Urothelium cell line (cell line): ENCODE measurements at regions not wholly inside any gene's neighbourhood (a gene's known extent, or its start where the extent isn't known, plus 50 kb on each side); places are given as distances from the start of the nearest gene placed in this dataset.
"Not testable (repeated sequence)": the region's sequence is repeated elsewhere in the genome, so short reads cannot be mapped to it uniquely, and the experiment has no call there.

Experiments used
- DNase-seq: peaks from one replicate; pipeline ENCODE4 v3.0.0; 2011; ENCODE audit warnings: low spot score, mixed read lengths
- FAIRE-seq: peaks from 2 replicates; lab custom pipeline; 2011; peaks lifted over from hg19 to GRCh38; lab: Jason Lieb, UNC

GRCh38 chr5:91500758-91501157 lies 117.6 kb upstream of the ARRDC3 start:
- FAIRE-seq (no peak), DNase-seq (no peak)

DNA sequence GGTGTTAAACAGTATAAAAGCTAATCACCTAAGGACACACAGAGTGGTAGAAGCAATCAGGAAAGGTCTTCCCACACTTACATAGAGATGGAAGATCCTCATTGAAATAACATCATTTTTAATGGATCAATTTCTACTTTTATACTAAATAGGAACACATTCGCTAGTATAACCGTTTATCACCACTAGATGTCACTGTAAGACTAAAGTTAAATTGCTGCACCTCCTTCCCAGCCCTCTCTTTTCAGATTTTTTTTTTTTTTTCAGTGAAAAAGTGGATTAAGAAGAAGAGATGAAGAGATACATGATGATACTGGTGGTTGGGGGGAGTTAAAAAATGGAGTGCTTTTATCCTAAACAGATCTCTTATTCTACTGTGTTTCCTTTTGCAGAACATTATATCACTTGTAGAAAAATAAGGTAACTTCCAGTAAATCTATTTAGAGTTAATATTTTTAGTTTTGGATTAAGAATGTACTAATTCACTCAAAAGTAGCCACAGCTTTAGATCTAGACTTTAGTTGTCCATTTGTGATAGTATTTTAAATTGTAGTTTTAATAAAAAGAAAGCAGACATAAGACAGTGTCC lies 116.9 kb upstream of the ARRDC3 start:
- peak; percentile 32 for DNase-seq
- no peak for FAIRE-seq

- no peak for FAIRE-seq
- DNase-seq = no peak
Measured at GRCh38 chr5:91495699-91496098, 112.6 kb upstream of the ARRDC3 start.

- no peak for FAIRE-seq
- no peak for DNase-seq
Measured at GRCh38 chr5:91494447-91494996, 111.4 kb upstream of the ARRDC3 start.

- DNase-seq (no peak), FAIRE-seq (no peak)
Measured at GRCh38 chr5:91493086-91493485, 110.0 kb upstream of the ARRDC3 start.

- no peak for FAIRE-seq
- no peak for DNase-seq
Measured at GRCh38 chr5:91491229-91491628, 108.1 kb upstream of the ARRDC3 start.

- FAIRE-seq (no peak), DNase-seq (no peak)
Measured at GRCh38 chr5:91490316-91490715, 107.2 kb upstream of the ARRDC3 start.

DNA sequence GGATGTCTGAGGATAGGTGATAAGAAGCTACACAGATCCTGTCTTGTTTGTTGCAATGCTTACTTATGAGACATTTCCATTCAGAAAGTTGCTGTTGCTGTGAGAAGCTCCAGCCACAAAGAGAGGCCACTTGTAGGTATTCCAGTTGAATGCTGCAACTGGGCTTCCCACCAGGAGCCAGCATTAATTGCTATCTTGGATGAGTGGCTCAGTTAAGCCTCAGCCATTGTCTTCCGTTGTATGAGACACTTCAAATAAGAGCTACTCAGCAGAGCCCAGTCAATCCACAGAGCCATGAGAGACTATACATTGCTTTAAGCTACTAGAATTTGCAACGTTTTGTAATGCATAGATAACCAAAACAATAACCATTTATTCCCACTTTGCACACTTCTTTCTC lies 104.3 kb upstream of the ARRDC3 start:
- DNase-seq (no peak), FAIRE-seq (no peak)

GRCh38 chr5:91486638-91487037 lies 103.5 kb upstream of the ARRDC3 start:
- FAIRE-seq (no peak), DNase-seq (peak; percentile 29)

- FAIRE-seq = no peak
Measured at GRCh38 chr5:91484662-91485061, 101.5 kb upstream of the ARRDC3 start.

DNA sequence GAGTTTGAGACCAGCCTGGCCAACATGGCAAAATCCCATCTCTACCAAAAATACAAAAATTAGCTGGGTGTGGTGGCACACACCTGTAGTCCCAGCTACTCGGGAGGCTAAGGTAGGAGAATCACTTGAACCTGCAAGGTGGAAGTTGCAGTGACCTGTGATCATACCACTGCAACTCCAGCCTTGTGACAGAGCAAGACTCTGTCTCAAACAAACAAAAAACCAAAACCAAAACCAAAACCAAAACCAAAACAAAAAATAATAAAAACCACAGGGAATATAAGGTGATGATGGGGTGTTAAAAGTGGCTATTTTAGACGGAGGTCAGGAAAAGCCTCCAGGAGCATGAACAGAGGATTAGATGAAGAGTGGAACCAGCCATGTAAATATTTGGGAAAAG lies 96.3 kb upstream of the ARRDC3 start:
- not testable (repeated sequence) for FAIRE-seq, DNase-seq

More at GRCh38 chr5:91484662-91485061, 101.5 kb upstream of the ARRDC3 start:
- DNase-seq = no peak

DNA sequence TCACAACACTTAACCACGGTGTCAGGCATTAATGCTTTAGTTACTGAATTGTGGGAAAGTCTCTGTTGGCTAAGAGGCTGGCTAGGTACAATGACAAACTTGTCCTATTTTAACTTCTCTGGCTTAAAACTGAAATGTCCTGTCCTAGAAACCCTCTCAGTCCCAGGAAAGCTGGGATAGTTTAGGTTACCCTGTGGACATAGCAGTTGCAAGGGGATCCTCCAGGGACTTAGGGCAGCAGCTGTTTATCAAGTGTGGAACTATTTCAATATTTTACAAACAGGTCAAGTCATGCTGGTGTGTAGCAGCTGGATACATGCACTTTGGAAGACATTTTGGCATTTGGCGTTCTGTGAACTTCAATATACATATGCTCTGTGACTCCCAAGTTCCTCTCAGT lies 95.0 kb upstream of the ARRDC3 start:
- no peak for DNase-seq
- FAIRE-seq = no peak

- FAIRE-seq (no peak), DNase-seq (no peak)
Measured at GRCh38 chr5:91477408-91477807, 94.3 kb upstream of the ARRDC3 start.

GRCh38 chr5:91474201-91474600 lies 91.1 kb upstream of the ARRDC3 start:
- FAIRE-seq (no peak), DNase-seq (no peak)

DNA sequence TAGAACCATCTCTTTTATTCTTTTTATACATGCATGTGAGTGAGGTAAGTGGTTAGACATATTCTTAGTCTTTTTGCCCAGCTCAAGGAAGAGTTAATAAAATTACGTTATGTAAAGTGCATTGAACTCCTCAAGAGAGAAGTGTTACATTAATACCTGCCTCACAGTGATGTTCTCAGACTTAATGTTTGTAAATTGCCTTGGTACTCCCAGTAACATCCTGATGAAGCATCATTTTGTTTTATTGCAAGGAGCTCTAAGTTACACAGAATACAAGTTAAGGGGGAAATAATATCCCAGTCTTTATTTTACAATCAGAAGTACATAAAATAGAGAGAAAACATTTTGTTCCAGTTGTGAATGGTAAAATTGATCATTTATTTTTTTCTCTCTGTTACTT lies 89.5 kb upstream of the ARRDC3 start:
- FAIRE-seq = no peak
- DNase-seq = no peak

DNA sequence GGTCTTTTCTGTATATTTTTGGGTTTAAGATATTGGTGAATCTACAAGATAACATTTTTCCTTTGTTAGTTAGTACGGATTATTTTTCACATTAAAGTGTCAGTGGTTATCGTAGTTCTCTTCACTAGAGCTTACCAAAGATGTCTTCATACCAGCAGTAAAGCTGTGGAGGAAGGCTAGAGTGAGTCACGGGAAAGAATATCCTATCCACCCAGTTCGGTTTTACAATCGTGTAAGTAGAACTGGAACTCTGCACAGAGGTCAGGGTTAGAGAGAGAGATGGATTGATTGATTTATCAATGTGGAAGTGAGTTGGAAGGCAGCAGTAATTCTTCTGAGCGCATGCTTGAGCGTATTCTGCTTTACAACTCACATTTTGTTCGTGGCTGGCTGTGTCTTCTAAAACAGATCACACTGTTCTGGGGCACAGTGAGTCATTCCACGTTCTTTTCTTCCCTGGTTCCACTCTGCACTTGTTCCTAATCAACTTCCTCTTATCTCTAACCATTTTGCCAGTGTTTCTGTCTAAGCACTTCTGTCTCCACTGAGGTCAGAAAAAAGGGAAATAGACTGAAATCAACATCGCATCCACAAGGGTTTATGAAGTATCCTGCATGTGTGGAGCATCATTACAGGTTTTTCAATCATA lies 86.5 kb upstream of the ARRDC3 start:
- FAIRE-seq (peak; percentile 23), DNase-seq (peak; percentile 35)

GRCh38 chr5:91468651-91469422 lies 85.7 kb upstream of the ARRDC3 start:
- DNase-seq = peak; percentile 36
- FAIRE-seq = no peak

- no peak for DNase-seq
Measured at GRCh38 chr5:91464886-91465646, 81.9 kb upstream of the ARRDC3 start.

DNA sequence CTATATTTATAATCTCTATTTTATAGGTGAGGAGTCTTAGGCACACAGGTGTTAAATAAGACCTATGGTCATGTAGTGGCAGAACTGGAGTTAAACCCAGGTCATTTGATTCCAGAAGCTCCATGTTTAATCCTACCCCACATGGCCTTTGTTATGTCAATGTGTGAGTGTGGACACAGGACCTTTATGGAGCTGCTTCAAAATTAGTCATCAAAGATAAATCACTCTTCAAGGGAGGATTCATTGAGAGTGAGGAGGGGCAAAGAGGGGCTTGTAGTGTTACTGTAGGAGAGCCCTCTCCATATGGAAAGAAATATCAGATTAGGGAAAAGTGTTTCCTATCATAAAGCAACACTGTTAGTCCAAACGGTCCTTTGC lies 74.6 kb upstream of the ARRDC3 start:
- FAIRE-seq (no peak), DNase-seq (no peak)

More at GRCh38 chr5:91464886-91465646, 81.9 kb upstream of the ARRDC3 start:
- no peak for FAIRE-seq

- FAIRE-seq (no peak), DNase-seq (no peak)
Measured at GRCh38 chr5:91456928-91457680, 74.0 kb upstream of the ARRDC3 start.
